PC-9 (cell line): ENCODE measurements at regions not wholly inside any gene's neighbourhood (a gene's known extent, or its start where the extent isn't known, plus 50 kb on each side); places are given as distances from the start of the nearest gene placed in this dataset.
"Not testable (repeated sequence)": the region's sequence is repeated elsewhere in the genome, so short reads cannot be mapped to it uniquely, and the experiment has no call there.

Source experiments
- BruUV-seq: library from RNA; stranded (reverse); fragments of 400-500 nt; replicated peaks from 2 replicates; lab custom pipeline; 2021; lab: Mats Ljungman, UMichigan
- CTCF ChIA-PET: fragments of 300-600 bp; sonication (Branson Sonifier 250); formaldehyde crosslinking; loops from one replicate; lab custom pipeline; 2022; ENCODE audit warnings: antibody characterized with exemption; lab: Charles Lee
- POLR2A ChIA-PET: fragments of 300-600 bp; sonication (Branson Sonifier 250); formaldehyde crosslinking; loops from one replicate; lab custom pipeline; 2022; ENCODE audit warnings: antibody characterized with exemption; ENCODE audit not compliant: unreplicated experiment; lab: Charles Lee
- DNase-seq, 2 experiments: peaks; one replicate each; pipeline versions ENCODE4 v3.0.0 to v3.0.0-alpha.2; 2015 to 2022; ENCODE audit warnings: mixed read lengths in 1 of 2
- H2AFZ ChIP-seq: fragments of 200-600 bp; sonication (generic); 2 replicates; pipeline ENCODE4 v1.8.1; 2017; ENCODE audit warnings: antibody characterized with exemption
- H3F3A ChIP-seq: fragments of 200-600 bp; sonication (generic); 2 replicates; pipeline ENCODE4 v1.8.1; 2017; ENCODE audit warnings: antibody characterized with exemption, mild to moderate bottlenecking, low read depth; ENCODE audit not compliant: insufficient read depth
- H3K27ac ChIP-seq: fragments of 200-600 bp; sonication (generic); 2 replicates; pipeline ENCODE4 v1.6.1; 2016; ENCODE audit warnings: mixed run types
- H3K27me3 ChIP-seq: fragments of 200-600 bp; sonication (generic); 2 replicates; pipeline ENCODE4 v1.6.1; 2016; ENCODE audit warnings: low read depth, mixed run types; ENCODE audit not compliant: insufficient read depth
- H3K36me3 ChIP-seq: fragments of 200-600 bp; sonication (generic); 2 replicates; pipeline ENCODE4 v1.6.1; 2016; ENCODE audit warnings: low read depth, mixed run types
- H3K4me1 ChIP-seq: fragments of 200-600 bp; sonication (generic); replicated peaks from 2 replicates; pipeline ENCODE4 v1.6.1; 2016; ENCODE audit warnings: mixed run types; ENCODE audit not compliant: insufficient read depth
- H3K4me2 ChIP-seq: fragments of 200-600 bp; sonication (generic); 2 replicates; pipeline ENCODE4 v1.6.1; 2017; ENCODE audit warnings: mixed run types
- H3K4me3 ChIP-seq: fragments of 200-600 bp; sonication (generic); 2 replicates; pipeline ENCODE4 v1.6.1; 2016; ENCODE audit warnings: mixed run types
- H3K79me2 ChIP-seq: fragments of 200-600 bp; sonication (generic); 2 replicates; pipeline ENCODE4 v1.6.1; 2017; ENCODE audit warnings: low read depth, mixed run types
- H3K9me2 ChIP-seq: fragments of 200-600 bp; sonication (generic); 2 replicates; pipeline ENCODE4 v1.8.1; 2017; ENCODE audit warnings: mild to moderate bottlenecking; ENCODE audit not compliant: insufficient read depth
- H3K9me3 ChIP-seq: fragments of 200-600 bp; sonication (generic); 2 replicates; pipeline ENCODE4 v1.8.1; 2016; ENCODE audit warnings: low read depth; ENCODE audit not compliant: insufficient read depth
- H4K20me1 ChIP-seq: fragments of 200-600 bp; sonication (generic); 2 replicates; pipeline ENCODE4 v1.8.1; 2017; ENCODE audit not compliant: insufficient read depth
- EZH2 ChIP-seq: fragments of 200-600 bp; sonication (generic); IDR thresholded peaks from 2 replicates; pipeline ENCODE4 v1.8.0; 2017; ENCODE audit warnings: antibody characterized with exemption, low read depth
- intact Hi-C: fragments of 100-400 bp; cut with micrococcal nuclease; formaldehyde crosslinking; loops from one replicate; pipeline ENCODE4 v1.10.0; 2022; ENCODE audit not compliant: unreplicated experiment
- TF ChIP-seq, protein P1 (sequence below): fragments of 200-600 bp; sonication (generic); conservative IDR thresholded peaks from 2 replicates; pipeline ENCODE4 v1.6.1; 2017; ENCODE audit warnings: mixed run types, antibody characterized with exemption, mild to moderate bottlenecking, moderate library complexity

DNA sequence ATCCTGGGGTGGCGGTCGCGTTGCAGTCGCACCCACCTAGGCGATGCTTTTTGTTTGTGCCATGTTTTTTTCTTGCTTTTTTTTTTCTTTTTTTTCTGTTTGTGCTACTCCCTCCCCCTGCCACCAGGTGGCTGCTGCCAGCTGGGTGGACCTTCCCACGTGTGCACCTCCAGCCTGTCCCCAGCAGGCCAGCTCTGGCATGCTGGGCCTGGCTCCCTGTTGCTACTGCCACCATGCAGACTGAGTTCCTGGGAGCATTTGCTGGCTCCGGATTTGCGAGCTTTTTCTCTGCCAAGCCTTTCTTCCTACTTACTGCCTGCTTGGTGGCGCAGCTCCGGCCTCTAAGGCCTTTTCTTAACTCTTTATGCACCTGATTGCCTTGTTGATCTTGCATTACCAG lies 161.2 kb upstream of the WDFY3 start:
- Histone ChIP-seq H3F3A (no peaks in the 10 kb centered on the region), H3K4me1 (no peaks in the 10 kb centered on the region), H3K4me3 (no peak overlapping the region), H4K20me1 (no peaks in the 10 kb centered on the region), H3K9me3 (no peaks in the 10 kb centered on the region), H3K4me2 (no peak overlapping the region), H3K27me3 (no peaks in the 10 kb centered on the region), H3K36me3 (no peaks in the 10 kb centered on the region), H2AFZ (no peak overlapping the region), H3K27ac (no peak overlapping the region), H3K9me2 (no peaks in the 10 kb centered on the region), H3K79me2 (no peaks in the 10 kb centered on the region)
- POLR2A ChIA-PET: no interaction called here
- BruUV-seq: no TSS peak
- DNase-seq: no peak
- intact Hi-C loops: no loop called here
- CTCF ChIA-PET: no interaction called here
- TF ChIP-seq EZH2: no peak
- TF ChIP-seq, protein P1, sequence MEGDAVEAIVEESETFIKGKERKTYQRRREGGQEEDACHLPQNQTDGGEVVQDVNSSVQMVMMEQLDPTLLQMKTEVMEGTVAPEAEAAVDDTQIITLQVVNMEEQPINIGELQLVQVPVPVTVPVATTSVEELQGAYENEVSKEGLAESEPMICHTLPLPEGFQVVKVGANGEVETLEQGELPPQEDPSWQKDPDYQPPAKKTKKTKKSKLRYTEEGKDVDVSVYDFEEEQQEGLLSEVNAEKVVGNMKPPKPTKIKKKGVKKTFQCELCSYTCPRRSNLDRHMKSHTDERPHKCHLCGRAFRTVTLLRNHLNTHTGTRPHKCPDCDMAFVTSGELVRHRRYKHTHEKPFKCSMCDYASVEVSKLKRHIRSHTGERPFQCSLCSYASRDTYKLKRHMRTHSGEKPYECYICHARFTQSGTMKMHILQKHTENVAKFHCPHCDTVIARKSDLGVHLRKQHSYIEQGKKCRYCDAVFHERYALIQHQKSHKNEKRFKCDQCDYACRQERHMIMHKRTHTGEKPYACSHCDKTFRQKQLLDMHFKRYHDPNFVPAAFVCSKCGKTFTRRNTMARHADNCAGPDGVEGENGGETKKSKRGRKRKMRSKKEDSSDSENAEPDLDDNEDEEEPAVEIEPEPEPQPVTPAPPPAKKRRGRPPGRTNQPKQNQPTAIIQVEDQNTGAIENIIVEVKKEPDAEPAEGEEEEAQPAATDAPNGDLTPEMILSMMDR: peak; percentile 62

DNA sequence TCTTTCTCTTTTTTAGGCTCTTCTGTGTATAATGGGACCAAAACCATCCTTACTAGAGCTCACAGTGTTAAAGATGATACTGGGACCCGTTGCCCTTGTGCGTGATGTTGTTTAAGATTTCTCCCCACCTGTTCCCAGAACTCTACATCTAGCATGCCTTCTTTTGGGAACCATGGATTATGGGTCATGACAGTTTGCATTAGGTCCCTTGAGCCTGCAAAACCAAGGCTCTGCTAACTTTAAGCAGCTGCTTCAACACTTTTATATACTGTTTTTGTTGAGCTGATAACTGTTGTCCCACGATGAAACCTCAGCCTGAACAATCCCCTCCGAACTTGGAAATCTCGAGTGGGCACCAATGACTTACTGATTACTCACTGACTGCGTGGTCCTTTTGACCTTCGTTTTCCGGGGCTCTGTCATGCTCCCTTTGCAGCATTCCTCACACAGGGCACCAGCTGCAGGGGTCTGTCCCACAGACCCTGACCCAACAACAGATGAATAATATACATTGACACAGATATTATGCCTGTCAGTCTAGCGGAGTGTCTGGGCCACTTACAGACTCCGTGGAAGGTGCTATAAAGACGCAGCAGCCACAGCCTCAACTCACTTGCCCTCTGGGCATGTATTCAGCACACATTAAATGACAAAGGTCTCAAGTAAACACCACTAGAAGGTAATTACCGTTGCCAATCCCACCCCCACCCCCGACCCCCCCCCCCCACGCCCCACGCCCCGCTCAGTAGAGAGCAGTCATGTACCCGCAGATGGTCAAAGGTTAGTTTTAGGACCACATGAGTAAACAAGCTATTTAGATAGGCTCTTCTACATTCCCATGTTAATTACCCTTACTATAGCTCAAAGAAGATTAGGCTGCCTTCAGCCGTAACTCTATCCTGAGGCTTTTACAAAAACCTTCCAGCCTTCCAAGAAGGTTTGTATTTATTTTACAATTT lies 162.0 kb upstream of the WDFY3 start:
- Histone ChIP-seq H3K27me3 (no peaks in the 10 kb centered on the region), H3K79me2 (no peaks in the 10 kb centered on the region)
- POLR2A ChIA-PET: no interaction called here

DNA sequence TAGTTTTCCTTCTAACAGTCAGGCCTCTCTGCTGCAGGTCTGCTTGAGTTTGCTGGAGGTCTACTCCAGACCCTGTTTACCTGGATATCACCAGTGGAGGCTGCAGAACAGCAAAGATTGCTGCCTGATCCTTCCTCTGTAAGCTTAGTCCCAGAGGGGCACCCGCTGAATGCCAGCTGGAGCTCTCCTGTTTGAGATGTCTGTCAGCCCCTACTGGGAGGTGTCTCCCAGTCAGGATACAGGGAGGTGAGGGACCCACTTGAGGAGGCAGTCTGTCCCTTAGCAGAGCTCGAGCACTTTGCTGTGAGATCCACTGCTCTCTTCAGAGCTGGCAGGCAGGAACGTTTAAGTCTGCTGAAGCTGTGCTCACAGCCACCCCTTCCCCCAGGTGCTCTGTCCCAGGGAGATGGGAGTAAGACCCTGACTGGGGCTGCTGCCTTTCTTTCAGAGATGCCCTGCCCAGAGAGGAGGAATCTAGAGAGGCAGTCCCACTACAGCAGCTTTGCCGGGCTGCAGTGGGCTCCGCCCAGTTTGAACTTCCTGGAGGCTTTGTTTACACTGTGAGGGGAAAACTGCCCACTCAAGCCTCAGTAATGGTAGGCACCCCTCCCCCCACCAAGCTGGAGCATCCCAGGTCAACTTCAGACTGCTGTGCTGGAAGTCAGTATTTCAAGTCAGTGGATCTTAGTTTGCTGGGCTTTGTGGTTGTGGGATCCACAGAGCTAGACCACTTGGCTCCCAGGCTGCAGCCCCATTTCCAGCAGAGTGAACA lies 163.1 kb upstream of the WDFY3 start:
- H3K9me2 ChIP-seq, H3K4me1 ChIP-seq, BruUV-seq, H3K36me3 ChIP-seq, intact Hi-C loops, POLR2A ChIA-PET, H3K4me3 ChIP-seq, H3K9me3 ChIP-seq, H3K79me2 ChIP-seq, DNase-seq, H3K4me2 ChIP-seq, H3K27ac ChIP-seq, H4K20me1 ChIP-seq, H3K27me3 ChIP-seq, H3F3A ChIP-seq, H2AFZ ChIP-seq: not testable (repeated sequence)
- CTCF ChIA-PET: interaction anchor here (0.6 kb wide), 1 partner anchor 174 kb away, joined by 4 read pairs; no protein-coding TSS in a partner anchor

More for the DNA sequence above, 162.0 kb upstream of the WDFY3 start:
- no TSS peak for BruUV-seq
- TF ChIP-seq, protein P1: no peak
- TF ChIP-seq EZH2: no peak
- CTCF ChIA-PET: no interaction called here
- Histone ChIP-seq H3F3A (no peaks in the 10 kb centered on the region), H4K20me1 (no peaks in the 10 kb centered on the region), H3K27ac (no peak overlapping the region), H3K36me3 (no peaks in the 10 kb centered on the region), H3K4me3 (no peak overlapping the region), H3K9me3 (no peaks in the 10 kb centered on the region), H3K4me1 (no peaks in the 10 kb centered on the region), H3K4me2 (no peak overlapping the region), H2AFZ (no peak overlapping the region), H3K9me2 (no peaks in the 10 kb centered on the region; the same call in 1 of the 2 replicates)
- intact Hi-C loops: no loop called here
- no peak for DNase-seq
